Urothelium cell line (cell line): ENCODE measurements at regions not wholly inside any gene's neighbourhood (a gene's known extent, or its start where the extent isn't known, plus 50 kb on each side); places are given as distances from the start of the nearest gene placed in this dataset.

Experiments used
- DNase-seq: peaks from one replicate; pipeline ENCODE4 v3.0.0; 2011; ENCODE audit warnings: low spot score, mixed read lengths
- FAIRE-seq: peaks from 2 replicates; lab custom pipeline; 2011; peaks lifted over from hg19 to GRCh38; lab: Jason Lieb, UNC

DNA sequence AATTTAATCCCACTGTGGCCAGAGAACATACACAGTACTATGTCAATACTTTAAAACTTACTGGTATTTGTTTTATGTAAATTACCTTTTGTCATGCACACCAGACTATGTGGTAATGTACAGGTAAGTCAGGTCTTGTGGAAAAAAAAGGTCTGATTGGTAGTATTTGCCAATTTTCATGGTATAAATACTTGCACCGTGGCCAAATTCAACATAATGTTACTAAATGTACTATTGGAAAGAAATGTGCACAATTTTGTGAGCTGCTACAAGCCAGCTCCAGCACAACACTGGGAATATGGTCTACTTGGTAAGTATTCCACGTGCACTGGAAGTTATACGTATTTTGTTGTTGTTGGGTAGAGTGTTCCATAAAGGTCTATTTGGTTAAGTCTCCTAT is 392.5 kb downstream of the RPS24 start:
- DNase-seq (no peak), FAIRE-seq (no peak)

DNA sequence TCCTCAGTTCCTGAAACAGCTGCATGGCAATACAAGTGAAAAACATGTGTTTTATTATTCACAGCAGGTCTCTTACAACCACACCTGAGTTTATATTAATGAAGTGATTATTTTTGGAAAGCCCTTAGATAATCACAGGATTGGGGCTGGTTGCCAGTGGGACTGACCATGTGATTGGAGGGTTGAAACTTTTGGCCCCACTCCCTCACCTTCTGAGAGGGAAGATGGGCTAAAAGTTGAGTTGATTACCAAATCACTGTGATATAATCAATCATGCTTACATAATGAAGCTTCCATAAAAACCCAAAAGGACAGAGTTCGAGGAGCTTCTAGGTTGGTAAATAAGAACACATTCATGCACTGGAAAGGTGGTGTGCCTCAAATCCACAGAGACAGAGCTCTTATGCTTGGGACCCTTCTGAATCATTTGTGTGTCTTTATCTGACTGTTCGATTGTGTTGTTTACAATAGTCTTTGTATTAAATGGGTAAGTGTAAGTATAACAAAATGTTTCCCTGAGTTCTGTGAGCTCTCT is 393.9 kb downstream of the RPS24 start:
- DNase-seq (no peak), FAIRE-seq (no peak)

DNA sequence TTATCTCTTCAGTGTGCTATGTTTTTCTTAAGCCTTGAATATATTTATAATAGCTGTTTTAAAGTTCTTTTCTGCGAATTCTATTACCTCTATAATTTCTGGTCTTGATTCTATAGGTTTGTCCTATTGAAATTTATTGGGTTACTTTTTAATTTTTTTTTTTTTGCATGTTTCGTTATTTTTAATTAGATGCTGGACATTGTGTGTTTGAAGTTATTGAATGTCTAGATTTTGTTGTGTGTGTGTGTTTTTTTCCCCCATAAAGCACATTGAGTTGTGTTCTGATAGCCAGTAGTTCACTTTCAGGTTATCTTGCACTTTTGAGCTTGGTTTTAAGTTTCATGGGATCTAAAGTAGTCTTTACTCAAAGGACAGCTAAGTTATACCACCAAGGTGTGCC is 394.9 kb downstream of the RPS24 start:
- FAIRE-seq = no peak

DNA sequence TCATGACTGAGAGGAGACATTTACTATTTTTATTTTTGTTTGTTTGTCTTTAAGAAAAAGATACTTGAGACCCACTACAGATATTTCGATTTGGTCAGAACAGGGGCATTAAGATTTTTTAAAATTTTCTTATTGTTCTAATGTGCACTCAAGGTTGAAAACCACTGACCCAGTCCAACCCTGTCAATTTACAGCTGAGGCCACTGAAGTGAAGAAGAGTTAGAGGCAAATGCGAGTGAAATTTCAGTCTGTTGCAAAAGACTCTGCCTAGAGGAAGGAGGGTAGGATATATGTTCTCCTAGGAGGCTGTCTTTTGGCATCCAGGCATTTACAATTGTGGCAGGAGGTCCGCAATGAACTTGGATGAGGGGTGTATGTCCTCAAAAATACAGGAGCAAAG is 396.3 kb downstream of the RPS24 start:
- FAIRE-seq = no peak
- no peak for DNase-seq

More for the DNA sequence above, 394.9 kb downstream of the RPS24 start:
- DNase-seq = no peak

DNA sequence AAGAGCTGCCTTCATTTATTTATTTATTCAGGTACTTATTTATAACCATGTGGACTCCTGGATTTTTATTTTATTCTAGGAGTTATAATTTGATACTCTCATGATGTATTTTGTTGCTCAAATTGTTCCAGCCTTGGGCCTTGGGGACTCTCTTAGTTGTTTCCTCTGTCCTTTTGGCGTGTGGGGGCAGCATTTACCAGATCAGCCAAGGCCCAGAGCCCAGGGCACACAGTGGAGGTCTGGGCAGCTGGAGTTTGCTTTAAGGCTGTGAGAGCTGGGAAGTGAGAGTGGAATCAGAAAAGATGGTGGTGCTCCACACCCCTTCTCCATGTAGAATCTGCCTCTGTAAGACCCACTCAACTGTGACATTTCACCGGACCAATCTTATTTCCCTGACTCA is 398.9 kb downstream of the RPS24 start:
- FAIRE-seq (no peak), DNase-seq (no peak)

DNA sequence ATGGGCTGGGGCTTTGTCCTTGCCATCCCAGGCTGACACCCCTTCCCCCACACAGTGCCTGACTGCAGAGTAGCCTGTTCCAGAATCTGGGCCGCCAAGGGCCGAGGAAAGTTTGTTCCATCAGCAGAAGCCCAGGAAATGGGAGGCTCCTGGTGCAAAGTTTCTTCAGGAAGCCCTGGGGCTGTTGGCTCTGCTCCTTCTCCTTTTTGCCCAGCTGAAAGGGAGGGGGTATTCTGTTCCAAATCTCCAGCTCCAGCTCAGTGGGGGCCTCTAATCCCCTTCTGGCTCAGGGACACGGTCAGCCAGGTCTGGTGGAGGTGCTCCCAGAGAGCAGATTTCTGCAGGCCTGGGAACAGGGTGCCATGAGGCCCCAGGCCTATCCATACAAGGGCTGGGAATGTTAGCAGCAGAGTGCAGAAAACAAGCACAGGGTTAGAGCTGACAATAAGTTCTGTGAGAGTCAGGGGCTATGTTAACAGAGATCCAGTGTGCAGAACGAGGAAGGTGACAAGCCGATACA is 399.5 kb downstream of the RPS24 start:
- DNase-seq (no peak), FAIRE-seq (no peak)

DNA sequence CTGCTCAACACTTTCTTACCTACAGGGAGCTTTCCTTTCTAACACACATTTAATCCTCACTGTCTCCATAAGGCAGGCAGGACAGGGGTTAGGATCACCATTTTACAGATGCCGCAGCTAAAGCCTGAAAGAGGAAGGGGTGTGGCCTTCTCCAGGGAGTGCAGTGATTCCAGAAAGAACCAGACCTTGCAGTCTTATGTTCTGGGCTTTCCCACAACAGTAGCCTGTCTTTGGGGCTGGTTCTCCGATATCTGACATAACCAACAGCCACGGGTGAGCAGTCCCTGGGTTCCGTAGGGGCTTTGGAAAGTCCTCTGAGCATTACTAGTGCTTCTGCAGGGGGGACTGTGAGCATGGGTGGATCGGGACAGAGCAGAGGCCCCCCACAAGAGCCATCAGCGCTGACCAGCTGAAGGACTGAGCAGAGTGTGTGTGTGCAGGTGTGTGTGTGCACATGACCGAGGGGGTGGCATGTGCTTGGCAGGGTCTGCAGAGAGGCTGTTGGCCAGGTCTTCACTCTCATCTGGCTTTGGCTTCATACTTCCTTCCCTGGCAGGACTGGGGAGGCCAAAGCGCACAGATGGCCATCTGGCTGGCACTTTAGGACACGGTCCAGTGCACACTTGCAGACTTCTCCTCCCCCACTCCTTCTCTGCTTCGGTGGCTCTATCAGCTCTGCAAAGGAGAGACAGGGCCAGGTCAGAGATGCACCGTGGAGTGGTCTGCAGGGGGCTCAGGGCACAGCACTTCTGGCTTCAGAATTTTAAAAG is 400.3 kb downstream of the RPS24 start:
- no peak for DNase-seq

DNA sequence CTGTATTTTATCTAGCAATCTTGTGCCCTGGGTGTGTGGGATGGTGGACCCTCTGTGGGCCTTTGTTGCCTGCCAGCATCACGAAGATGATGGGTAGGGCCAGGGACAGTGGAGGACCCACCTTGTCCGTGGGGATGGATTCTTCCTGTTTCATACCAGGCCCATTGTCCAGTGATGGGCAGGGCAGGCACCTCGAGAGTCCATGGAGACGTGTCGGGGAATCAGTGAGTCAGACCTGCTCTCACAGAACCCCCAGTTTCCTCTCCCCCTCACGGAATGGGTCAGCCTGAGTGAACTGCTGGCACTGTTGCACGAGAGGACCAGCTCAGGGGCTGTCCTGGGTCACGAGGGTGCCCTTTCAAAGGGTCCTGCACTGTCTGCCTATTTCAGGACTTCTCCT is 401.2 kb downstream of the RPS24 start:
- FAIRE-seq = no peak
- DNase-seq = no peak

More for the DNA sequence above, 400.3 kb downstream of the RPS24 start:
- FAIRE-seq = peak; percentile 9

DNA sequence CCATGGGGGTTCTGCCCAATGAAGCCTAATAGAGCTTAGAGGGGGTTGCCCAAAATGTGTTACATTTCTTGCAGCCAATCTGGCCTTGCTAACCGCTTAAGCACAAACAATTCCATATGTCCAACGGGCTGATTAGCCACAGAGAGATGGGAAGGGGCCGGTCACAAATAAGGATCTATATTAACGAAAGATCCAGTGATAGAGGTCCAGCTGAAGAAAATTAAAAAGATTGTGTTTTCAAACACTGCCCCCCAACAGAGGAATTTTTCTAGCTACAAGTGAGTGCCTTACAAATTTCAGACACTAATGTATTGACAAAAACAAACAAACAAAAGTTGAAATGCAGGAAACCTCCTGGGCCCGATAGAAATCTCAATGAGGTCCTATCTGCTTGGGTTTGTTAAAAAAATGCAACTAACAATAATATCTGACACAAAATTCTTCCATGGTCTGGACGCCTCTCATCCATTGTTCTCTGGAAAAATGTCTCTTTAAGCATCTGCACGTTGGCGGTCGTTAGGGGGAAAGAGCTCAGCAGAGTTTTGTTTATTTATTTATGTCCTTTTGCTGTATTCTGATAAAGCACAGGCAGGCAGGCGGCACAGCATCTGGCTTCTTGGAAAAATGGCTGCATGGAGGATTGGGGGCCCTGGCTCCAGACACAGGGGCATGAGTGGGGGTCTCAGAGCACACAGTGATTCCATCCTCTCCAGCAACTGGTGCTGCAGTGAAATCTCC is 402.0 kb downstream of the RPS24 start:
- DNase-seq = no peak
- no peak for FAIRE-seq

DNA sequence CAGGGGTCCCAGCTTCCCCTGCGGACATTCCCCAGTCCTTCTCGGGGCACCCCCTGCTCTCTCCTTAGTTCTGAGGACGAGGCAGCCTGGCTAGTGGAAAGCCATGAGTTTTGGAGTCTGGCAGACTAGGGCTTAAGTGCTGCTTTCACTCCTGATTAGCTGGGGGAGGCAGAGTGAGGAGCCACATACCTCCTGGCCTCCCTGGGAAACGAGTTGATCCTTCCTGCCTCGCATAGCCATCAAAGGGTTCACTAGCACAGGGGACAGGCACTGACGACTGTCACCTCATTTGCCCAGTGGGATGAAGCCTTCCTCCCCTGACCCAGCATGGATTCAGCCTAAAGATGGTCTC is 402.5 kb downstream of the RPS24 start:
- DNase-seq (no peak), FAIRE-seq (no peak)

DNA sequence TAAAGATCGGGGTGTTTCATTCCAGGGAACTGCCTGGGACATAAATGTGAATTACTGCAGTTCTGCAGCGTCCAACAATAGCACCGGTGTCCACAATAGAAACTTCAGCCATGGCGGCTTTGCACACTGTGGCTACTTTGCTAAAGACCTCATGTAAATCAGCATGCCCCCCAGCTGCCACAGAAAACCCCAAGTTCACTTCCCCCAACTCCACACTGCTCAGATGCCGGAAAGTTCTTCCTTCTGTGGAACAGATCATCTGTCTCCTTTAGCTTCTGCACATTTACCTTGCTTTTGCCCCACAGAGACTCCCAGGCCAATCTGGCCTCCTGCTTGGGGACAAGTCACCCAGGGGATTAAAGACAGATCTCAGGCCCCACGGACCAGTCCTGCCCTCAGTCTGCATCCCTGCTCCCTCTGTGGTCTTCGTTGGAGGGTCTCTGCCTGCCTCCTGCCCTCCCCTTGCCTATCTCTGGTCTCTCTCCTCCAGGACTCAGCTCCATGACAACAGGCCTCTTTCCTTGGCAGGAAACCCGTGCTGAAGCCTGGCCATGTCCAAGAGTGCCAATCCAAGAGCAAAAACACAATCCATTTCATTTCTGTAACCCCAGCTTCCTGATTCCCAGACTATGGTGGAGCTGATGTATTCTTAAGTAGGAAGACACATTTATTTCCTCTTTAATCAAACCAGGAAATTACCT is 403.2 kb downstream of the RPS24 start:
- DNase-seq (no peak), FAIRE-seq (peak; percentile 83)

DNA sequence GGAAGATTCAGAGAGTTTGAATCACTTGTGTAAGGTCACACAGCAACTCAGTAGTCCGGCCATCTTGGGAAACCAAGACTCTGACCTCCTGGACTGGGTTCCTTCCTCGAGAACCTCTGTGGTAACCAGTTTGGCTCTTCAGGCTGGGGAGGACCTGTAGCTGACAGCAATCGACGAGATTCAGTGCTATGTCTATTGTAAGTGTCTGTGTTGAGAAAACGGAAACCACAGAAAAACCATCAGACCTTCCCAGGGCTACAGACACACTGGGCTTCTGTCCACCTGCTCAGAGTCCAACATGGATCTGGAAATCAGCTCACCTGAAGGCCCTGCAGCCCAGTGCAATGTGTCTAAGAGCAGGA is 403.7 kb downstream of the RPS24 start:
- no peak for DNase-seq

DNA sequence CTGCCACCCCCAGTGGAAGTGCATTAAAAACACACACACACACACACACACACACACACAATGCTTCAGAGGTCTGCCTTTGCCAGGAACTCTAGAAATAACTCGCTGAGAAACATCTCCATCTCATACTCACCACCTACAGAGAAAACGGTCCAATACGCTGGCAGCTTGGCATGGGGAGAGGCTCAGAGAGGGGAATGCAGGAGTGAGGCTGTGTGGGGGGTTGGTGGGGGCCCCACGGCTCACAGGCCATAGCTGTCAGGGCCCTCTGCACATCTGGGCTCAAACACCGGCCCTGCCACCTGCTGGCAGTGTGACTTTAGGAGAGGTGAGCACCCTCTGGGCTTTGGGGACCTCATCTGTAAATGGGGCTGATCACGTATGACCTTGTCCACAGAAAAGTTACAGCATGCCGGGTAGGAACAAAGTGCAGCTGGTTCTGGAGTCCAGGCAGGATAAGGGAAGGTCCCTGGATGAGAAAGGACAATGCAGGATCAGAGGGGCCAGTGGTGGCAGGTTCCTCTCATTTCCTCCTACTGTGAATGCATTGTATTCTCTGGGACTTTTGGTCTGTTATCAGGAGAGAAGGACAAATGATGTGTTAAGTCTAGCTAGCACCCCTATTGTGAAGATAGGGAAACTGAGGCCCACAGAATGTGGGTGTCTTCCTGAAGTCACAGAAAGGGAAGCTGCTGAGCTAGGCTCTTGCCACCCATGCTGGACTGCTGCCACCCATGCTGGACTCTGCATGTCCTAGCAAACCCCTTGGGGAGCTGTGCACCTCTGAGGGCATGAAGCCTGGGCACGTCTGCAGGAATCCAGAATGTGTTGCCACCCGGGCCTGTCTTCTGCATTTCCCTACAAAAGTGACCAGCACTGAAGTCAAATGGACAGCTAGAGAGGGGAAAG is 404.6 kb downstream of the RPS24 start:
- DNase-seq (no peak), FAIRE-seq (no peak)

More for the DNA sequence above, 403.7 kb downstream of the RPS24 start:
- no peak for FAIRE-seq

DNA sequence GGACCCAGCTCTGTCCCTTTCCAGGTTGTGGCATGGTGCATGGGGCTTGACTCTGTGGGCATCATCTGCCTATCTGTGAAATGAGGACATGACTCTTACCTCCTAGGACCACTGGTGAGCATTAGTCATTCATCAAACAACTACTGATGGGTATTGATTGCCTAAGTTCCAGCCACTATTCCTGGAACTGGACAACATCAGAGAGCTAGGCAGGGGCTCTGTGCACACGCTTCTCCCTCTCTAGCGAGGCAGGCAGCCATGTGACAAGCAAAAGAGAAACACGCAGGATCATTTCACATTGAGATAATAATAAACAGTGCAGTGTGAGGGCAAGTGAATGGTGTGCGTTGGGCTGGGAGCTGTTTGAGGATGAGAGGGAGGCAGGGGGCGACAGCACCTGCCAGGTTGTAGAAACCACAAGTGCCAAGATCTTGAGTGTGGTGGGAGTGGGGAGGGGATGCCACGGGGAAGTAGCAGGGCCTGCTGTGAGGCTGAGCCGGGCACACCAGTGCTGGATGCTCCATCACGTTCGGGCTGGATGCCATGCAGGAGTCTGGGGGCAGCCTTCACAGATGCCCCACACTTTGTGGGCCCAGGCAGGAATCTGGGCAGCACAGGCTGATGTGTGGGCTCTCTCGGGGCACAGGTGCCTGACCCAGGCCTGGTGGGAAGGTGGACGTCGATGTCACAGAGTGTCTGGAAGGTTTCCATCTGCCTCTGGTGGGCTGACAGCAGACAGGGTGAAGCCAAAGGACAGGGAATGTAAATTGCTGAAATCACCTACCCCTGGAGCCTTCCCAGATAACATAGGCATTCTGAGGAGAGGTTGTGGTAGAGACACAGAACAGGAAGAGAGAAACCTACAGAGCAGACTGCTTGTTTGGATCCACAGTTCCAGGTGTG is 405.5 kb downstream of the RPS24 start:
- DNase-seq (no peak), FAIRE-seq (no peak)

DNA sequence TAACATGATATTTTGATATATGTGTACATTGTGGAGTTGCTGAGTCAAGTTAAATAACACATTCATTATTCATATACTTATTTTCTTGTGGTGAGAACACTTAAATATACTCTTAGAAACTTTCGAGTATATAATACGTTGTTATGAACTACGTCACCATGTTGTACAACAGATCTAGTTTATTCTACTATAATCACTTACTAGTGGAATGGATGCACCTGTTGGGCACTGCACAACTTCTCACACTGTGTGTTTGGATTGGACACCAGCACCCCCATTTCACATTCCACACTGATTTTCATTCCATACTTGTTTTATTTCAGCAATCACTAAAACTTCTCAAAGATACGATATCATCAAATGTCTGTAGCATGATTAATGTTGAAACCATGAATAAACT is 407.3 kb downstream of the RPS24 start:
- FAIRE-seq (no peak), DNase-seq (no peak)

DNA sequence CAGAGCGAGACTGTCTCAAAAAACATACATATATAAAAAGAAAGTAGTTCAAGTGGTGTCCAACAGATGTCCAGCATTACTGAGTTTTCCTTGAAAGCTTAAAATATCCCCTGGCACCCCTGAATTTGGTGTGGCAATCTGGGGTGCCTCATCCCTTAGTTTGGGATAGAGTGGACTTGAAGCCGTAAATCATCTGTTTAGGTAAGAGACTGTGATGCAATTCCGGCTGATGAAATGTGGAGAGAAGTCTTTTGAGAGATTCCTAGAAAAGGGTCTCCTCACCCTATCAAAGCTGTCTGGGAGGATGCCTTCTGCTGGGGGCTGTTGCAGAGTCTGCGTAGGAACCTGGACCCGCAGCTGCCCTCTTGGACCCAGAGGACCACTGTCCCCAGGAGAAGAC is 408.0 kb downstream of the RPS24 start:
- FAIRE-seq = no peak
- no peak for DNase-seq

DNA sequence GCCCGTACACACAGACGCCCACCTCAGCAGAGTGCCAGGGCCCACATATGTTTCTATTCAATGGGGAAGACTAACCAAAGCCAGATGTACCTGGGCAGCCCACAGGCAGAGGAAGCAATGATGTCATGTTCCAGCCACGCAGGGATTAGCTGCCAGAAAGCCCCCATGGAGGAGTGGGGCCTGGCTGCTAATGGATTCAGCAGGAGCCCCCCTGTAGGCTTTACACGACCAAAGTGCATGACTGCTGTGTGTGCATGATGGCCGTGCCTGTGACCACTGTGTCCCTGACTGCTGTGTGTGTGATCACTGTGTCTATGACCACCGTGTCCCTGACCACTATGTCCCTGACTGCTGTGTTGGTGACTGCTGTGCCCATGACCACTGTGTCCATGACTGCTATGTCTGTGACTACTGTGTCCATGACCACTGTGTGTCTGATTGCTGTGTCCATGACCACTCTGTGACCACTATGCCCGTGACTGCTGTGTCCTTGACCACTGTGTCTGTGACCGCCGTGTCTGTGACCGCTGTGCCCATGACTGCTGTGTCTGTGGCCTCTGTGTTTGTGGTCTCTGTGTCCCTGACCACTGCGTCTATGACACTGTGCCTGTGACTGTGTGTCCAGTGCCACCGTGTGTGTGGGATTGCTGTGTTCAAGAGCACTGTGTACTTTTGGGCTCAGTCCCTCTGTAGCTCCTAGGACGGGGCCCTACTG is 409.3 kb downstream of the RPS24 start:
- DNase-seq (no peak), FAIRE-seq (peak; percentile 23)

DNA sequence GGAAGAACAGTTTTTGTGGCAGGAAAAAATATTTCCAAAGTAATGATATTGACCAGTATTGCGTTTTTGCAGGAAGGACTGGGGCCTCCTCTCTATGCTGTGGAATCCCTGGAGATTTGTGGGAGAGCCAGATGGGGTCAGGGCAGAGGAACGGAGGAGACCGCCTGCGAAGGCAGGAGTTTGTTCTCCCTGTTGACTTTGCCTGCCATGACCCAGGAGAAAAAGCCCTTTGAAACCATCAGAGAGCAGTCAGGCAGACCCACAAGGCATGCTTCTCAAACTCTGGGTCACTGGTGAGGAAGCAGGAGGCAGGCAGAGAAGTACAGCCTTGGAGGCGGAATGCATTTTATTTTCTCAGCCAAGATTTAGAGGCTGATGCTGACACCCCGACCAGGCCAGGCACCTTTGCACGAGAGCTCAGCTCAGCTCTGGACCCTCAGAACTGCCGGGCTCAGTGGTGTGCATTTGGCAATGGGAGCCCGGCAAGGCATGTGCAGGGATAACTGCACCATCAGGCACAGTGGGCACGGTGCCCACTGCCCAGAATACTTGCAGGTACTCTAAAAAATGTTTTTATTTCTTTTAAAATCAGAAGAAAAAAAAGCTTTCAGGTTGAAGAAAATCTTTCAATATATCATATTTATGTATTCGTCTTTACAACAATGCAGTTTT is 410.4 kb downstream of the RPS24 start:
- DNase-seq = no peak

More for the DNA sequence above, 410.4 kb downstream of the RPS24 start:
- FAIRE-seq = no peak
